HG03442 (cell line): ENCODE measurements at regions not wholly inside any gene's neighbourhood (a gene's known extent, or its start where the extent isn't known, plus 50 kb on each side); places are given as distances from the start of the nearest gene placed in this dataset.

Experiments
- ATAC-seq: cut with Tn5 transposase; IDR thresholded peaks from one replicate; pipeline ENCODE4 v1.9.1; 2021; ENCODE audit warnings: mild to moderate bottlenecking, moderate library complexity; ENCODE audit not compliant: unreplicated experiment

DNA sequence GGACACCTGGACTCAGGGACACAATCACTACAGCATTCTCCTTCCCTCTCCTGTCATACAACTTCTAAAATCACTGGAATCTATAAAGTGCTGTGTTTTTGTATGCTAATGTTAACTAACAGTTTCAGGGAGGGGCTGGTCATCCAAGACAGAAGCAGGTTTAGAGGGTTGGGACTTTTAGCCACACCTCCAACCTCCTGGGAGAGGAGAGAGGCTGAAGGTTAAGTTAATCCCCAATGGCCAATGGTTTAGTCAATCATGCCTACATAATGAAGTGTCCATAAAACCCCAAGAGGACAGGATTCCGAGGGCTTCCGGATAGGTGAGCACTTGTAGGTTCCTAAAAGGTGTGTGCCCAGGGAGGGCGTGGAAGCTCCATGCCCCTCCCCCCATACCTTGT is 219.3 kb upstream of the CTNNB1 start:
- no peak for ATAC-seq

DNA sequence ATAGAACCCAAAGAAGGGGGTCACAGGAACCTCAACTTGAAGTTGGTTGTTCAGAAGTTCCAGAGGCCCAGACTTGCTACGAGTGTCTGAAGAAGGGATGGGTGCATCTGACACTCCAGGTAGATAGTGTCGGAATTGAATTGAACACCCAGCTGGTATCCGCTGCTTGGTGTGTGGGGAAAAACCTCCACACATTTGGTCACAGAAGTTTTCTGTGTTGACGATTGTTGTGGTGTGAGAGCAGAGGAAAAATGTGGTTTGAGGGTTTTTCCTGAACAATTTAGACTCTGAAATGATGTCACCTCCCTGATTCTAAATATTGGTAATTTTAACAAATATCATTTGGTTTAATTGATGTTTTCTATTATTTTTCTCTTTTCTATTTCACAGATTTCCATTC is 218.8 kb upstream of the CTNNB1 start:
- no peak for ATAC-seq

GRCh38 chr3:40985195-40985594 is 214.1 kb upstream of the CTNNB1 start:
- no peak for ATAC-seq

- no peak for ATAC-seq
These were observed 210.8 kb upstream of the CTNNB1 start for GRCh38 chr3:40988468-40988867.

DNA sequence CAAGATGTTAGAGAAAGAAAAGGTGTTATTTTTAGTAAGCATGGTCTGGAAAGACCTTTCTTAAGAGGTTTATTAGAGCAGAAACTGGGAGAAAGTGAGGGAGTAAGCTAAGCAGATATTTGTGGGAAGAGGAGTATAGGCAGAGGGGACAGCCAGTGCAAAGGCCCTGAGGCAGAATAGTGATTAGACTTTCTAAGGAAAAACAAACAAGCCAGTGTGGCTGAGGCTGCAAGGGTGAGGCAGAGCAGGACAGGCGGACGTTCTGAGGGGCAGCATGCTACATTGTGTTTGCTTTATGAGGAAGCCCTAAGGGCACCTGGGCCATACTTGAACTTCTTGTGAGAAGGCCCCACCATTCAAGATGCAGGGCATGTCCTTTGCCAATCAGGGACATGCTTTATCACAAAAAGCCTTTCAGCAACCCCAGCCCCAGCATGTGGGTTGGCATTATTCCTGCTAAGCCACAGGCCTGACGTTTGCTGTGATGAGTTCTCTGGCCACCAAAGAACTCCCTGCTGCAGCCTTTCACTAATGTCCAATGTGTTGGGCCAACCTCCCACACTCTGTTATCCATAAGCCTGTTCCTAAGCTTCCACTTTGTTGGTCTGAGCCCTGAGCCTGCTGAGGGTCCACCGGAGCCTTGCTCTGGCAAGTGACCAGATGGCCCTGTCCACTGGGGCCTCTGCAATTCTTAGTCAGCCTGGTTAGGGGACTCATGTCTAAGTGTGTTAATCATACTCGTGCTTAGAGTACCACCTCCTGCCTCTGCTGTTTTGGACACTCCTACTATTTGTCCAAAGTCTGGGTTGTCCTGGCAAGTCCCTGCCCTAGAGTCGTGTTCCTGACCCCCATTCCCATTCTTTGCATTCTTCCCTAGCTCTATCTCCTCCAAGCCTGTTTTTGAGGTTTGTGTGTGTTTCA is 209.9 kb upstream of the CTNNB1 start:
- ATAC-seq: no peak

DNA sequence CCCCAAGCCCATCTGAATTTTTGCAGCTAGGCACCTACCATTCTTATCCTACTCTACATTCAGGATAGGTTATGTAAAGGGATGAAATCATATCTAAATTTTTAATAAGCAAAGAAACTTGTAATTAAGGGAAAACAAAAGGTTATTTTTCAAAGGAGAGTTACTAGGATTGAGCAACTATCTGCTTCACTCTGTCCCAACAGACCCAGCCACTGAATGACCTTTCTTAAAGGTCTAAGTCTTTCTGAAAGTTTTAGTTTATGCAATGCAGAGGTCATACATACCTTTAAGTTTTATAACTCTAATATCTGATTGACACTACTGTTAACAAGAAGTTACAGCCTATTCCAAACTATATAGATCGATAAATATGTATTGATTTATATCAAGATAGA is 209.2 kb upstream of the CTNNB1 start:
- no peak for ATAC-seq

- ATAC-seq: no peak
These were observed 207.3 kb upstream of the CTNNB1 start for GRCh38 chr3:40992023-40992422.

DNA sequence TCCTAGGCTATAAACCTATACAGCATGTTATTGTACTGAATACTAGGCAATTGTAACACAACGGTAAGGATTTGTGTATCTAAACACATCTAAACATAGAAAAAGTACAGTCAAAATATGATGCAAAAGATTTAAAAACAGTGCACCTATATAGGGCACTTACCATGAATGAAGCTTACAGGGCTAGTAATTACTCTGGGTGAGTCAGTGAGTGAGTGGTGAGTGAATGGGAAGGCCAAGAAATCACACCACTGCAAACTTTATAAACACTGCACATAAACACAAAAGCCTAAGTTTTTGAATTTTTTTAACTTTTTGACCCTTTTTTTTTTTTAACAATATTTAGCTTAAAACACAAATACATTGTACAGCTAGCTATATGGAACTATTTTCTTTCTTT is 204.7 kb upstream of the CTNNB1 start:
- no peak for ATAC-seq

DNA sequence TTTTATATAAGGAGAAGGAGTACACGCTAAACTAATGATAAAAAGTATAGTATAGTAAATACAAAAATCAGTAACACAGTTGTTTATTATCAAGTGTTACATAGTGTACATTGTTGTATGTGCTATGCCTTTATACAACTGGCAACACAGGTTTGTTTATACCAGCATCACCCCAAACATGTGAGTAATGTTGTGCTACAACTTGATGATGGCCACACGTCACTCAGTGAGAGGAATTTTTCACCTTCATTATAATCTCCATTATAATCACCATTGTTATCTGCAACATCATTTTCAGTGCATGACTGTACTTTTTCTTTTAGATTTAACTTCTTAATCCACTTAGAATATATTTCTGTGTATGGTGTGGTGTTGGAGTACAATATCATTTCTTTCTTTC is 204.0 kb upstream of the CTNNB1 start:
- no peak for ATAC-seq

DNA sequence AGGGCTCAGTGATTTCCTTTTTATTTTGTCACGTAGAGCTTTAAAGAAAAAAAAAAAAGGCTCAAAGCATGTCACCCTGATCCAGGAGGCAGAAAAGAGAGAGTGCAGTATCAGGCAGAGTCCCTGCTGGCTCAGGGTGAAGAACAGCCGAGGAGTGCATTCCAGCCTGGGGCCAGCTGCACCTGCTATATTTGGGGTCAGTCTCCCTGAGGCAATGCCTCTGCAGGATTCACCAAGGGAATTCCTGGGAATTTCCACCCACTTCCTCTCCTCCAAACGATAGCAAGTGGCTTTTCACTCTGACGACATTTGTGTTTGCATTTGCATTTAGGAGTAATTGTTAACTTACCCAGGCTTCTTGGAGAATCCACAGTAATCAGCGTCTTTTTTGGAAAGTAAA is 202.9 kb upstream of the CTNNB1 start:
- no peak for ATAC-seq

GRCh38 chr3:40996827-40997710 is 202.2 kb upstream of the CTNNB1 start:
- ATAC-seq: no peak

DNA sequence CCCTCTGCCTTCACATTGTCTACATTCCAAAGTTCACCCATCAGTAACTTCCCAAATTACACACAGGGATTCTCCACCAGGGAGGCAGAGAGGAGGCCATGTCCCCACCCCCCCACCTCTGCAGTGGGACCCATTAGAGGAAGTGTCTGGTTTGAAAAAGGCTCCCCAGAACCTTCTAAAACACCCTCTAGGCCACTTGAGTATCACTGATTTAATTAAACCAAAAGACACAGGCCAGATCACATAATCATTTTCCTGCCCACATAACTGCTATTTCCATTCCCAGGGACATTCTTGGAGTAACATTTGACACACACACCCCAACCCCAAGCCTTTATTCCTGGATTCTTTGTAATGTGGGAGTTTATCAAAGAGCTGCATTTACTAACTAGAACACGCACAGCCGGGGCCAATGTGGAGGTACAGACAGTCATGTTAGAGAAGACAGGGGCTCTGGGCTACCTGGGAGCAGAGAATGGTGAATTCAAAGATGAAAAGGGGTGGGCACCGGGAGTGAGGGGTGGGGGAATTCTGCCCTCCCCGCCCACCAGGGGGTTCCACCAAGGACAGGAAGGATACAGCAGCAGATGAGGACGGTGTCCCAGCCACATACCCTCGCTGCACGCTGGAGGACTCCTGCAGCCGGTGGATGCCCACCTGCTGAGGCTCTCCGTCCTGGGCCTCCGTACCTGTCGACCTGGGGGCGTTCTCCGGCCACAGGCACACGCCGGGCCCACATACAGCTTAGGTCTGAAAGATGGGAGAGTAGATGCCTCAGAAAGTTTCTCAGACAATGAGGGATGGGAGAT is 201.4 kb upstream of the CTNNB1 start:
- ATAC-seq: no peak

- no peak for ATAC-seq
These were observed 199.6 kb upstream of the CTNNB1 start for GRCh38 chr3:40999682-41000081.

DNA sequence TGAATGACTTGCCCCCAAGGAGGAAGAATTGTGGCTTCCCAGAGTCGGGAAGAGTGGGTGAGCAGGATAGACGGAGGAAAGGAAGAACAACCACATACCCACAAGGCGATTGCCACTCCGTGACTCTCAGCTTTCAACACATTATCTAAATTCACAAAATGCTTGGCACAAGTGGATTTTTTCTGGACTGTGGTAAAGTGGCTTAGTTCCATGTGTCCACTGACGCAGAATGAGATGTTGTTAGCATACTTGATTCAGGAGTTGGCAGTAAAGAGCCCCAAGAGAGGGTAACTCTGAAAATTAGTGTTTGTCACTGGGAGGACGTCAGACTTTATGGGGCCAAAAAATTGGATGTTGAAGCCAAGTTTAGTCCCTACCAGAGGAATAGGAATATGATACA is 198.8 kb upstream of the CTNNB1 start:
- ATAC-seq: no peak

GRCh38 chr3:41001556-41001955 is 197.7 kb upstream of the CTNNB1 start:
- ATAC-seq: no peak

DNA sequence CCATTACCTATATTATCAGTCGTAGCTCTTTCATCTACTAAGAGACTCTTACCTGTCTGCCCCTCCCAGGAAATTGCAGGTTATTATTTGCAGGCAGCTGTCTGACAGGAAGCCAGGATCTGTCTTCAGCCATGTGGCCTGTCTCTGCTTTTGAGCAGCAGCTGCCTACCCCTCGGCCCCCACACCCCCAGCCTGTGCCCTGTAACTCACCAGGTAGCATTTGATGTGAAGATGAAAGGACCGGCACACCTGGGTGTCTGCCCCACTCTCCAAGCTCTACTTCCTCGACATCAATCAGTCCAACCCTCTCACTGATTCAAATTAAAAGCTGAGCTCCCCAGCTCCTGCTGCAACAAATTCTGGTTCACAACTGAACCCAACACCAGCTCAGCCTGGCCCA is 197.2 kb upstream of the CTNNB1 start:
- no peak for ATAC-seq

DNA sequence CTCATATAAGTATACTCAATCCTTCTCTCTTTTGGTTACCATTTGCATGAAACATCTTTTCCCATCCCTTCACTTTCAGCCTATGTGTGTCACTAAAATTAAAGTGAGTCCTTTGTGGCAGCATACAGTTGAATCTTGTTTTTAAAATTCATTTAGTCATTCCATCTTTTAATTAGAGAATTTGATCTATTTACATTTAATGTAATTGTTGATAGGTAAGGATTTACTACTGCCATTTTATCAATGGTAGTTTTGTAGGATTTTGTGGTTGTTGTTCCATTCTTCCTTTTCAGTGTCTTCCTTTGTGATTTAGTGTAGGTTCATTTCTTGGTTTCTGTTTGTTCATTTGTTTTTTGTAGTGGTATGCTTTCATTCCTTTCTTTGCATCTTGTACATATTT is 191.9 kb upstream of the CTNNB1 start:
- ATAC-seq: no peak

GRCh38 chr3:41011854-41012253 is 187.5 kb upstream of the CTNNB1 start:
- ATAC-seq: no peak

- ATAC-seq: no peak
These were observed 180.4 kb upstream of the CTNNB1 start for GRCh38 chr3:41018855-41019254.

GRCh38 chr3:41024031-41024836 is 175.1 kb upstream of the CTNNB1 start:
- no peak for ATAC-seq
